HepG2 (cell line): ENCODE measurements at regions not wholly inside any gene's neighbourhood (a gene's known extent, or its start where the extent isn't known, plus 50 kb on each side); places are given as distances from the start of the nearest gene placed in this dataset.

Experiments used
- AKNA ChIP-seq: sonication (generic); formaldehyde crosslinking; IDR thresholded peaks from 2 replicates; pipeline ENCODE4 v1.4.0; 2020; ENCODE audit warnings: missing genetic modification reagents, borderline replicate concordance
- FOXM1 ChIP-seq: sonication (generic); formaldehyde crosslinking; IDR thresholded peaks from 2 replicates; pipeline ENCODE4 v1.5.0; 2020; ENCODE audit warnings: missing genetic modification reagents
- GLI4 ChIP-seq: sonication (generic); formaldehyde crosslinking; IDR thresholded peaks from 2 replicates; pipeline ENCODE4 v1.5.1; 2020; ENCODE audit warnings: missing genetic modification reagents, mild to moderate bottlenecking, moderate library complexity, borderline replicate concordance
- HDAC1 ChIP-seq: sonication (generic); formaldehyde crosslinking; IDR thresholded peaks from 2 replicates; pipeline ENCODE4 v1.5.1; 2020; ENCODE audit warnings: mild to moderate bottlenecking, missing genetic modification reagents
- KLF12 ChIP-seq: sonication (generic); formaldehyde crosslinking; IDR thresholded peaks from 2 replicates; pipeline ENCODE4 v1.4.0; 2020; ENCODE audit warnings: missing genetic modification reagents, borderline replicate concordance
- MXI1 ChIP-seq: IDR thresholded peaks from 3 replicates; pipeline ENCODE4 v1.6.1; 2012; ENCODE audit warnings: low read depth, low read length, inconsistent platforms, borderline replicate concordance
- NR3C1 ChIP-seq: sonication (generic); formaldehyde crosslinking; IDR thresholded peaks from 2 replicates; pipeline ENCODE4 v1.4.0; 2020; ENCODE audit warnings: missing genetic modification reagents
- PHF21A ChIP-seq: sonication (generic); formaldehyde crosslinking; IDR thresholded peaks from 2 replicates; pipeline ENCODE4 v1.5.0; 2020; ENCODE audit warnings: mild to moderate bottlenecking, missing genetic modification reagents
- TAF1 ChIP-seq: sonication (generic); formaldehyde crosslinking; IDR thresholded peaks from 2 replicates; pipeline ENCODE4 v1.4.0; 2020; ENCODE audit warnings: missing genetic modification reagents
- ZNF256 ChIP-seq: sonication (generic); formaldehyde crosslinking; conservative IDR thresholded peaks from 2 replicates; pipeline ENCODE4 v1.4.0; 2020; ENCODE audit warnings: missing genetic modification reagents
- ZNF451 ChIP-seq: sonication (generic); formaldehyde crosslinking; IDR thresholded peaks from 2 replicates; pipeline ENCODE4 v1.5.0; 2020; ENCODE audit warnings: mild to moderate bottlenecking, missing genetic modification reagents
- ZNF678 ChIP-seq: sonication (generic); formaldehyde crosslinking; IDR thresholded peaks from 2 replicates; pipeline ENCODE4 v1.4.0; 2020; ENCODE audit warnings: mild to moderate bottlenecking, missing genetic modification reagents
- ZNF790 ChIP-seq: sonication (generic); formaldehyde crosslinking; IDR thresholded peaks from 2 replicates; pipeline ENCODE4 v1.8.0; 2022; ENCODE audit warnings: missing genetic modification reagents, mild to moderate bottlenecking, borderline replicate concordance
- TF ChIP-seq, protein P1 (sequence below): fragments of 450-650 bp; IDR thresholded peaks from 2 replicates; pipeline ENCODE4 v1.6.1; 2017; ENCODE audit warnings: mild to moderate bottlenecking
- TF ChIP-seq, protein P2 (sequence below): sonication (generic); formaldehyde crosslinking; IDR thresholded peaks from 2 replicates; pipeline ENCODE4 v1.4.0; 2020; ENCODE audit warnings: missing genetic modification reagents, borderline replicate concordance
- TF ChIP-seq, protein P3 (sequence below): sonication (generic); formaldehyde crosslinking; IDR thresholded peaks from 2 replicates; pipeline ENCODE4 v1.5.0; 2020; ENCODE audit warnings: missing genetic modification reagents, mild to moderate bottlenecking, borderline replicate concordance

DNA sequence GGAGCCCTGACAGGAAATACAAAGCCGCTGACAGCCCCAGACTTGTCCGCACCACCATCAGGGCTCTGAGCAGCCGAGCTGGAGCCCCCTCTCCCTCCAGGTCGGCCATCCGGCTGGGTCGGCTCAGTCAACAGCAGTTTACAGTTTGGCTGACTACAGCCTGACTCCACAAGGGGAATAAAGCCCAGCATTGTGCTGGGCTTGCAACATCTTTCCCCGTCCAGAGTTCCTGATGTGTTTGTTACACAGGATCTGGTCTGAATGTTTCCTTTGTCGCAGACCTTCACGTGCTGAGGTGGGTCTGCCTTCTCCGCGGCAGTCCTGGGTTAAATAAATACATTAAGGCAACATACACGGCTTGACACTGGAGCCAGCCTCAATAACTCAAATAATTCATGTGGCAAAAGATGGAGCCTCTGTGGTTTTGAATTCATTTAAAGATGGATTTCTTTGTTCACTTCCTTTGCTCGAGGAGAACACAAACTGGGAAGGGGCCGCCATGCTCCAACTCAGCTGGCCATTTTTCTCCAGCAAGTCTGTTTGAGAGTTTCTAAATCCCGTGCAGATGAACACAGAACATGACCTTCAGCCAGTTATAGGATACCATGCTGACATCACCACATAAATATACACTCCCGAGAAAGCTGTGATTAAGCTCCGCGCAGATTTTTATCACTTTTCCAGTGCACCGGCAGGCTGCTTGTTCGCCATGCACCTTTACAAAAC lies 192.1 kb downstream of the WDR11 start (continued):
- TF ChIP-seq, protein P1, sequence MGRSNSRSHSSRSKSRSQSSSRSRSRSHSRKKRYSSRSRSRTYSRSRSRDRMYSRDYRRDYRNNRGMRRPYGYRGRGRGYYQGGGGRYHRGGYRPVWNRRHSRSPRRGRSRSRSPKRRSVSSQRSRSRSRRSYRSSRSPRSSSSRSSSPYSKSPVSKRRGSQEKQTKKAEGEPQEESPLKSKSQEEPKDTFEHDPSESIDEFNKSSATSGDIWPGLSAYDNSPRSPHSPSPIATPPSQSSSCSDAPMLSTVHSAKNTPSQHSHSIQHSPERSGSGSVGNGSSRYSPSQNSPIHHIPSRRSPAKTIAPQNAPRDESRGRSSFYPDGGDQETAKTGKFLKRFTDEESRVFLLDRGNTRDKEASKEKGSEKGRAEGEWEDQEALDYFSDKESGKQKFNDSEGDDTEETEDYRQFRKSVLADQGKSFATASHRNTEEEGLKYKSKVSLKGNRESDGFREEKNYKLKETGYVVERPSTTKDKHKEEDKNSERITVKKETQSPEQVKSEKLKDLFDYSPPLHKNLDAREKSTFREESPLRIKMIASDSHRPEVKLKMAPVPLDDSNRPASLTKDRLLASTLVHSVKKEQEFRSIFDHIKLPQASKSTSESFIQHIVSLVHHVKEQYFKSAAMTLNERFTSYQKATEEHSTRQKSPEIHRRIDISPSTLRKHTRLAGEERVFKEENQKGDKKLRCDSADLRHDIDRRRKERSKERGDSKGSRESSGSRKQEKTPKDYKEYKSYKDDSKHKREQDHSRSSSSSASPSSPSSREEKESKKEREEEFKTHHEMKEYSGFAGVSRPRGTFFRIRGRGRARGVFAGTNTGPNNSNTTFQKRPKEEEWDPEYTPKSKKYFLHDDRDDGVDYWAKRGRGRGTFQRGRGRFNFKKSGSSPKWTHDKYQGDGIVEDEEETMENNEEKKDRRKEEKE, result no peak
- TF ChIP-seq NR3C1 (no peak), PHF21A (CRISPR knock-in tag) (peak; percentile 76), KLF12 (CRISPR knock-in tag) (no peak), ZNF256 (no peak), GLI4 (CRISPR knock-in tag) (no peak), MXI1 (no peak), ZNF678 (CRISPR knock-in tag) (no peak), ZNF790 (no peak), ZNF451 (CRISPR knock-in tag) (no peak), FOXM1 (no peak), TAF1 (CRISPR knock-in tag) (peak; percentile 24; the same call in 1 of the 2 replicates), HDAC1 (peak; percentile 60), AKNA (CRISPR knock-in tag) (no peak)
- TF ChIP-seq, protein P2, sequence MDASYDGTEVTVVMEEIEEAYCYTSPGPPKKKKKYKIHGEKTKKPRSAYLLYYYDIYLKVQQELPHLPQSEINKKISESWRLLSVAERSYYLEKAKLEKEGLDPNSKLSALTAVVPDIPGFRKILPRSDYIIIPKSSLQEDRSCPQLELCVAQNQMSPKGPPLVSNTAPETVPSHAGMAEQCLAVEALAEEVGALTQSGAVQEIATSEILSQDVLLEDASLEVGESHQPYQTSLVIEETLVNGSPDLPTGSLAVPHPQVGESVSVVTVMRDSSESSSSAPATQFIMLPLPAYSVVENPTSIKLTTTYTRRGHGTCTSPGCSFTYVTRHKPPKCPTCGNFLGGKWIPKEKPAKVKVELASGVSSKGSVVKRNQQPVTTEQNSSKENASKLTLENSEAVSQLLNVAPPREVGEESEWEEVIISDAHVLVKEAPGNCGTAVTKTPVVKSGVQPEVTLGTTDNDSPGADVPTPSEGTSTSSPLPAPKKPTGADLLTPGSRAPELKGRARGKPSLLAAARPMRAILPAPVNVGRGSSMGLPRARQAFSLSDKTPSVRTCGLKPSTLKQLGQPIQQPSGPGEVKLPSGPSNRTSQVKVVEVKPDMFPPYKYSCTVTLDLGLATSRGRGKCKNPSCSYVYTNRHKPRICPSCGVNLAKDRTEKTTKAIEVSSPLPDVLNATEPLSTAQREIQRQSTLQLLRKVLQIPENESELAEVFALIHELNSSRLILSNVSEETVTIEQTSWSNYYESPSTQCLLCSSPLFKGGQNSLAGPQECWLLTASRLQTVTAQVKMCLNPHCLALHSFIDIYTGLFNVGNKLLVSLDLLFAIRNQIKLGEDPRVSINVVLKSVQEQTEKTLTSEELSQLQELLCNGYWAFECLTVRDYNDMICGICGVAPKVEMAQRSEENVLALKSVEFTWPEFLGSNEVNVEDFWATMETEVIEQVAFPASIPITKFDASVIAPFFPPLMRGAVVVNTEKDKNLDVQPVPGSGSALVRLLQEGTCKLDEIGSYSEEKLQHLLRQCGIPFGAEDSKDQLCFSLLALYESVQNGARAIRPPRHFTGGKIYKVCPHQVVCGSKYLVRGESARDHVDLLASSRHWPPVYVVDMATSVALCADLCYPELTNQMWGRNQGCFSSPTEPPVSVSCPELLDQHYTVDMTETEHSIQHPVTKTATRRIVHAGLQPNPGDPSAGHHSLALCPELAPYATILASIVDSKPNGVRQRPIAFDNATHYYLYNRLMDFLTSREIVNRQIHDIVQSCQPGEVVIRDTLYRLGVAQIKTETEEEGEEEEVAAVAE (CRISPR knock-in tag), result no peak
- TF ChIP-seq, protein P3, sequence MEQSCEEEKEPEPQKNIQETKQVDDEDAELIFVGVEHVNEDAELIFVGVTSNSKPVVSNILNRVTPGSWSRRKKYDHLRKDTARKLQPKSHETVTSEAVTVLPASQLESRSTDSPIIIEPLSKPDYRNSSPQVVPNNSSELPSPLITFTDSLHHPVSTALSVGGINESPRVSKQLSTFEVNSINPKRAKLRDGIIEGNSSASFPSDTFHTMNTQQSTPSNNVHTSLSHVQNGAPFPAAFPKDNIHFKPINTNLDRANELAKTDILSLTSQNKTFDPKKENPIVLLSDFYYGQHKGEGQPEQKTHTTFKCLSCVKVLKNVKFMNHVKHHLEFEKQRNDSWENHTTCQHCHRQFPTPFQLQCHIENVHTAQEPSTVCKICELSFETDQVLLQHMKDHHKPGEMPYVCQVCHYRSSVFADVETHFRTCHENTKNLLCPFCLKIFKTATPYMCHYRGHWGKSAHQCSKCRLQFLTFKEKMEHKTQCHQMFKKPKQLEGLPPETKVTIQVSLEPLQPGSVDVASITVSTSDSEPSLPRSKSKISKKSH (CRISPR knock-in tag), result no peak
